GM23248 (cell line): ENCODE measurements at regions not wholly inside any gene's neighbourhood (a gene's known extent, or its start where the extent isn't known, plus 50 kb on each side); places are given as distances from the start of the nearest gene placed in this dataset.

ENCODE experiments used
- EZH2 ChIP-seq: fragments of 200-600 bp; sonication (generic); IDR thresholded peaks from 2 replicates; pipeline ENCODE4 v1.6.1; 2018; ENCODE audit warnings: antibody characterized with exemption, mild to moderate bottlenecking; ENCODE audit not compliant: insufficient read depth, poor library complexity, severe bottlenecking
- EZH2phosphoT487 ChIP-seq: fragments of 200-600 bp; sonication (generic); IDR thresholded peaks from 2 replicates; pipeline ENCODE4 v1.6.1; 2018; ENCODE audit warnings: antibody characterized with exemption, moderate library complexity, mild to moderate bottlenecking, low read depth; ENCODE audit not compliant: insufficient read depth

- TF ChIP-seq EZH2 (no peak), EZH2phosphoT487 (no peak)
These were observed 1105.2 kb upstream of the ZEB2 start for GRCh38 chr2:145625111-145625510.
